ENCODE measurements at regions not wholly inside any gene's neighbourhood (a gene's known extent, or its start where the extent isn't known, plus 50 kb on each side); places are given as distances from the start of the nearest gene placed in this dataset.

DNA sequence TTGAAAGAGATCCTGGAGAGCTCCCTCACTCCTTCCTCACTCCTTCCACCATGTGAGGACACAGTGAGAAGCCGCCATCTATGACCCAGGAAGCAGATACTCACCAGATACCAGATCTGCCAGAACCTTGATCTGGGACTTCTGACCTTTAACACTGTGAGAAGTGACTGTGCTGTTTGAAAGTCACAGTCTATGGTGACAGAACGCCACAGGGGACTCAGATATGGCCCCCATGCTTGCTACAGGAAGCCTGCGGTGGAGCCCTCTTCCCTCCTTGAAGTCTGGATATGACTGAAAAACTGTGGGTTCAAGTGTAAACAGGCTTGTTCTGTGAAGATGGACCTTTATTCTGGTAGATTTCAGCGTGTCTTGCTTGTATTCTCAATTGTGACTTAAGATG, 297.8 kb downstream of the KLF6 start:
- no peak overlapping the region for H3K4me3 Mint-ChIP-seq
- H3K4me1 Mint-ChIP-seq (ENCODE audit: low read depth): peaks cover 11% of the 10 kb centered on the region
- H3K36me3 Mint-ChIP-seq: peaks cover 5% of the 10 kb centered on the region
- peaks cover 13% of the 10 kb centered on the region for H3K9me3 Mint-ChIP-seq (ENCODE audit: low read depth)
- H3K27me3 Mint-ChIP-seq: peaks cover 6% of the 10 kb centered on the region
- H3K27ac Mint-ChIP-seq: no peak overlapping the region

DNA sequence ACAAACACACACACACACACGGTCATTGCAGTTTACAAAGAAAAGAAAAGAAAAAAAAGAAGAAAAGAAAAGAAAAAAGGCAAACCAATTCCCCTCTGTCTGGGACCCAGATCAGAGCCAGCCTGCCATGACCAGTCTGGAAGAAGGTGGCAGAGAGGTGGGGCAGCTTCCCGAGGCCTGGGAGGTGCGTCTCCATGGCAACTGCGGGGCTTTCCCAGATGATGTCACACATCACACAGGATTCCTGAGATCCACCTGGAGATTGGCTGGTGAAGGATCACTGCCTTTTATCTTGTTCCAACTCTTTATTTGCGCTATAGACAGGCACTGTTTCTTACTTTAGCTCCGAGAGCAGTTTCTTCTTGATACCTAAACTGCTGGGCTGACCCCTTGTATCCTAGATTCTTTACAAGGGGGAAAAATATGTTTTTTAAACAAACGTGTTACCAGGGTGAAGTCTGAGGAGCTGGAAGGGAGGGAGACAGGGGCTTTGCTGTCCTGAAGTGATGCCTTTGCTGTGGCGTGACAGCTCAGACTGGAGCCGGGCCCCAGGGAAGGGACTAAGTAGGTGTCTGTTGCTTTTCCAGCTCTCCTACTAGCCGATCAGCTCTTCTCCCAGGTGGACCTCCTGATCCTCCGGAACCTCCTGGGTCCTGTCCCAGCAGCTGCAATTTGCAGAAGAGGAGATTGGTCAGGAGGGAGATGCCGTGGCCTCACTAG, 298.5 kb downstream of the KLF6 start:
- Mint-ChIP-seq H3K36me3 (peaks cover 5% of the 10 kb centered on the region), H3K4me1 (ENCODE audit: low read depth) (peaks cover 11% of the 10 kb centered on the region), H3K9me3 (ENCODE audit: low read depth) (peaks cover 13% of the 10 kb centered on the region), H3K27me3 (peaks cover 6% of the 10 kb centered on the region), H3K27ac (no peak overlapping the region), H3K4me3 (no peak overlapping the region)

DNA sequence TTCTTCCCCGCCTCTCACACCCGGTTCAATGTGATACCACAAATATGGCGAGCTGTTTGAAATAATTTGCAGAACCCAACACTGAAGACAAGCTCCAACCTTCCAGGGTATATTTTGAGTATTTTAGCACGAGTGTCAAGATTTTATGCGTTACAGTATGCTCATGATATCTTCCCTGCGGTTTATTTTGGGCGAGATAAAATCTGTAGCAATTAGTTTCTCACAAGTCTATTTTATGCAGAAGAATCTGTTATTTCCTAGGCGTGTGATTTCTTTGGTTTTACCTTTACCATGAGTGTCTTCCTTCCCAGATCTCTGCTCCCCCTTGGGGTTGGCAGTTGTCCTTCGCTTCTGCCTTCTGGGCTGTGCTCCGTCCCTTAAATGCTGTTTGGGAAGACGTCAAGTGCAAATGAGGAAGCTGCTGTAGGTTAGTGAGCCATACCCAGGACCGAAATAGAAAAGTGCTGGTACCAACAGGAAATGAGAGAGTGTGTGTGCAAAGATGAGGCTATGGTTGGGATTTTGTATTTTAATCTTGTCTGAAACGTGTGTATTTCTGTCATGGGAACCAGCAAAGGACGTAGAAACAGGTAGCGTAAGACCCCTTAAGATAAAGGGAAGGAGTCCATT, 299.8 kb downstream of the KLF6 start:
- H3K36me3 Mint-ChIP-seq: peaks cover 5% of the 10 kb centered on the region
- peaks cover 11% of the 10 kb centered on the region for H3K4me1 Mint-ChIP-seq (ENCODE audit: low read depth)
- H3K4me3 Mint-ChIP-seq: peak overlapping the region; percentile 3
- no peak overlapping the region for H3K27ac Mint-ChIP-seq
- peaks cover 11% of the 10 kb centered on the region for H3K9me3 Mint-ChIP-seq (ENCODE audit: low read depth)
- peaks cover 6% of the 10 kb centered on the region for H3K27me3 Mint-ChIP-seq

DNA sequence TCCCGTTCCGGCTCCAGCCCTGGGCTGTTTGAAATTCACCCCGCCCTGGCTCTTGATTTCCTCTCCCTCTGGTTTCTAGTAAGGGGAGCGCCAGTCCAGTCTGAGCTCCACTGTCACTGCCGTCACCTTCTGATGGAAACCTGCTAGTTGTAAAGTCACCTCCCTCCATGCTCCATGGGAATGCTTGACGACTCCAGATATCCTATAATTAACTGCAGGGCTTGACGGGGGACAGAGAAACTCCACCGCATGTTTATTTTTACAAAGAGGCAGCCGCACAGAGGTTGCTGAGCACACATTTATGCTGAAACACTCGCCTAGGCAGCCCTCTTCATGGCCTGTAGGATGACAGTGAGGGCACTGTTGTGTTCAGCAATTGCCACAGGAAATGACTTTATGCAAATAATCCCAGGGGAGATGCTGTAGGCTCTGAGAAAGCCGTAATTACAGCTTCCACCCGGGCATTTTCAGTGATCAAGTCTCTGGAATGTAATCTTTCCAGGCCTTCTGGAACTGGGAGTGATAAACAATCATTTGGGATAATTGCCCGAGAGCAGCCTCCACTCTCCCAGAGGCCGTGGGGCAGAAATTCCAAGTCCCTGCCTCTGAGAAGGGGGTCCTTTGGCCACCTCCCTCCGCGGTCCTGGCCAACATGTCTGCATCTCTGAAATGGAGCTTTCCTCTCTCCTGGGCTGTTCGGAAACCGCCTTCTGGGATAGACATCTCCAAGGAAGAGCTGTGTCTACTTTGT, 300.5 kb downstream of the KLF6 start:
- Mint-ChIP-seq H3K27me3 (peaks cover 6% of the 10 kb centered on the region), H3K4me3 (no peak overlapping the region), H3K36me3 (peaks cover 2% of the 10 kb centered on the region), H3K4me1 (ENCODE audit: low read depth) (peaks cover 11% of the 10 kb centered on the region), H3K9me3 (ENCODE audit: low read depth) (peaks cover 7% of the 10 kb centered on the region), H3K27ac (no peak overlapping the region)

DNA sequence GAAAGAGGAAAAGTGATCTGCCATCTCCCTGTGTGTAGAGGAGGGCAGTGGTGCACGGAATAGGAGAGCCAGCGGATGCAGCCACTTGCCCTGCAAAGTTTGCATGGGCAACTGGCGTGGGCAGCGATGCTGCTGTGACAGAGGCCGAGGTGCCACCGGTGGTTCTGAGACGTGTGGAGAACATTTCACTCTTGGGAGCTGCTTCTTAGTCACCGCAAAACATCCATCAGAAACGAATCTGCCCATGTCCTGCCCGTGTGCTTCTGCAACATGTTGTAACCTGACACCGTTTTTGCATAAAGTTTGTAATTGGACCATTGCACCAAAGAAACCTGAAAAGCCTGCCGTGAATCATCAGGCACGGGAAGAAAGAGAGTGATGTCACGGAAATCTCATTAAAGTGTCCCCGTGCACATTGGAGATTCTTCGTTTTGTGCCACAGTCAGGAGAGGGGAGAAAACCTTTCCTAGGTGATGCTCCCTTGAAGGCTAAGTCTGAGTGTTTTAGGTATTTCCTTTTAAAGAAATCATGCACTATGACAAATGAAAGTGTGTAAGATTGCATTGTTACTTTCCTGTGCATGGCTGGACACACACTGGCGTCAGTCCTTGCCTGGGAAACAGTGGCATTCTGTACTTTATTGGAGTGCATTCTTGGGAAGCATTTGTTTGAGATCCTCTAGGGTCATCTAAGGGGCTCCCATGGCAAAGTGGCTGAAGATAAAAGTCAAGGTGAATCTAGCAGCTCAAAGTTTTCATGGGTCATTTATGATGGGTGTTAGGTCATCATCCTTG, 302.6 kb downstream of the KLF6 start:
- no peaks in the 10 kb centered on the region for H3K36me3 Mint-ChIP-seq
- no peak overlapping the region for H3K4me3 Mint-ChIP-seq
- no peaks in the 10 kb centered on the region for H3K9me3 Mint-ChIP-seq (ENCODE audit: low read depth)
- peaks cover 6% of the 10 kb centered on the region for H3K27me3 Mint-ChIP-seq
- peaks cover 13% of the 10 kb centered on the region for H3K4me1 Mint-ChIP-seq (ENCODE audit: low read depth)
- H3K27ac Mint-ChIP-seq: no peak overlapping the region

DNA sequence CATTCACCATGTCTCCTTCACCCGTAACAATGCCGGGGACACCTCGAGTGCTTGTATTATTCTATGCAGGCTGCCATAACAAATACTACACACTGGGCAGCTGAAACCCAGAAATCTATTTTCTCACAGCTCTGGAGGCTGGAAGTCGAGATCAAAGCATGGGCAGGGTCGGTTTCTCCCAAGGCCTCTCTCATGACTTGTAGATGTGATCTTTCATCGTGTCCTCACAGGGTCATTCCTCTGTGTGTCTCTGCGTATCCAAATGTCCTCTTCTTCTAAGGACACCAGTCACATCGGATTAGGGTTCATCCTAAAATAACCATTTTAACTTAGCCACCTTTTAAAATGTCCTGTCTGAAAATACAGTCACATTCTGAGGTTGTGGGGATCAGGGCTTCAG, 303.5 kb downstream of the KLF6 start:
- no peak overlapping the region for H3K27ac Mint-ChIP-seq
- H3K36me3 Mint-ChIP-seq: no peaks in the 10 kb centered on the region
- no peak overlapping the region for H3K4me3 Mint-ChIP-seq
- H3K27me3 Mint-ChIP-seq: peaks cover 6% of the 10 kb centered on the region
- H3K4me1 Mint-ChIP-seq (ENCODE audit: low read depth): peaks cover 13% of the 10 kb centered on the region
- no peaks in the 10 kb centered on the region for H3K9me3 Mint-ChIP-seq (ENCODE audit: low read depth)

DNA sequence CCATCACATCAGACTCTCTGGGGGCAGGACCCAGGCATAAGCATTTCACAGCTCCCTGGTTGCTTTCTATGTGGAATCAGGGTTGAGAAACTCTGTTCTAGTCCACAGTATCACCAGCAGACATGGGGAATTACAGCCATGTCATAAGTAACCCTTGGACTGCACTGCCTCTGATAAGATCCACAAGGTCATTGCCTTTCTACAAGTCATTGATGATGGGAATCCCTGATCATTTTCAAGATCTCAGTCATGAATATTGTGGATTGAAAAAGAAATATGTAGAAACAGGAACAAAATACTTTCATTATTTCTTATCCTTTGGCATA, 304.1 kb downstream of the KLF6 start:
- H3K9me3 Mint-ChIP-seq (ENCODE audit: low read depth): no peaks in the 10 kb centered on the region
- H3K27me3 Mint-ChIP-seq: peaks cover 6% of the 10 kb centered on the region
- no peak overlapping the region for H3K27ac Mint-ChIP-seq
- H3K4me1 Mint-ChIP-seq (ENCODE audit: low read depth): peaks cover 13% of the 10 kb centered on the region
- H3K36me3 Mint-ChIP-seq: no peaks in the 10 kb centered on the region
- H3K4me3 Mint-ChIP-seq: no peak overlapping the region

DNA sequence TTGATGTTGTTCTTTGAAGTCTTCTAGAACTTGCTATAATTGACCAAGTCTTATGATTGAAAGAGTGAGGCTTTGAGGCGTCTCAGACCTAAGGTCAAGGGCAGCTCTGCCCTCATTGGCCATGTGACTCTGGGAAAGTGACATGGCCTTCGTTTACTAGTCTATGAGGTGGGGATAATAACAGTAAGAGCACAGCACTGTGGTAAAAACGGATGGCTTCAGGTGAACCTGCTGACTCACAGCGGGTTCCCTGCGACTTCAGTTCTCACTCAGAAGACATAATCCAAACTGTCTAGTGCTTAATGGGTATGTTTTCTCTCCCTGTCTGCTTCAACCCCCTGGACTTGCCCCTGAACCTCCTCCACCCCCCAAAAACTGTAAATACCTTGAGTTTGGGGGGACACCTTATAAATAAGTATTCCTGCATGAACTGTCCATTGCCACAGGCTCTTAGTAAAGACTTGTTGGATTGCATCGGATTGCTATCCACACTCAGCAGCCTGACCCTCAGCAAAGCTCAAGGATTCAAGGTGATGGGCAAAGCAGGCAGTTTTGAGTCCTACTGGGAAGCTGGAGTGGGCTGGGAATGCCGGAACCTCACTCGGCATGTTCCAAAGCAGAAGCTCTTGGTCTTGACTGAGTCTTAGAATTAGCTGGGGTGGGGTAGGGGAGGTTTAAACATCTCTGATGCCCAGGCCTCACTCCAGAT, 304.6 kb downstream of the KLF6 start:
- no peak overlapping the region for H3K4me3 Mint-ChIP-seq
- no peaks in the 10 kb centered on the region for H3K9me3 Mint-ChIP-seq (ENCODE audit: low read depth)
- peaks cover 10% of the 10 kb centered on the region for H3K4me1 Mint-ChIP-seq (ENCODE audit: low read depth)
- H3K36me3 Mint-ChIP-seq: no peaks in the 10 kb centered on the region
- no peak overlapping the region for H3K27ac Mint-ChIP-seq
- H3K27me3 Mint-ChIP-seq: peaks cover 4% of the 10 kb centered on the region

DNA sequence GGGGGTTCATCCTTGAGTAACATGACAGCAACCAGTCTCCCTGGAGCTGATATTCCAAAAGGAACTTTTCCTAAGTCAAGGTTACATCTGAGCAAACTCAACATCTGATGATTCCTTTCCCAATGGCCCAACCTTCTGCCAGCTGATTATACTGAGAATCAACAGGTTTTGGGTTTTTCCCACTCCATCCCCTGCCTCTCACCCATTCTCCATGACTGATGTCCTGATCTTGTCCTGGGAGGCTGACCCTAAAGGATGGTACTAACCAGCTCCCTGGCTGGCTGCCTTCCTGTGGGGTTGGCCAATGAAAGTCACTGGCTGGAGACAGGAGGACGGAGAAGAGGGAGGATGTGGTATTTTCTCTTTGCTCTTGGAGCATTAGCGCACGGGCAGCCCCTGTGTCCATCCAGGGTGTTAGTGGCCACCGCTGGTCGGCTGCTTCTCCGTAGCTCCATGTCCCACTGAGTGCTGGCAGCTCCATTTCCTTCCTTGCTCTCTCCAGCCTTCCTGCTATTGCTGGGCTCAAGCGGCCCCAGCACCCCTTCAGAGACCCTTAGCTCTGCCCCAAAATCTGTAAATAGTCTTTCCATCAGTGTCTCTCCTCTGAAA, 306.2 kb upstream of the PITRM1 start:
- Mint-ChIP-seq H3K27me3 (no peaks in the 10 kb centered on the region), H3K4me1 (ENCODE audit: low read depth) (peaks cover 4% of the 10 kb centered on the region), H3K4me3 (no peak overlapping the region), H3K9me3 (ENCODE audit: low read depth) (no peaks in the 10 kb centered on the region), H3K36me3 (no peaks in the 10 kb centered on the region), H3K27ac (no peak overlapping the region)

DNA sequence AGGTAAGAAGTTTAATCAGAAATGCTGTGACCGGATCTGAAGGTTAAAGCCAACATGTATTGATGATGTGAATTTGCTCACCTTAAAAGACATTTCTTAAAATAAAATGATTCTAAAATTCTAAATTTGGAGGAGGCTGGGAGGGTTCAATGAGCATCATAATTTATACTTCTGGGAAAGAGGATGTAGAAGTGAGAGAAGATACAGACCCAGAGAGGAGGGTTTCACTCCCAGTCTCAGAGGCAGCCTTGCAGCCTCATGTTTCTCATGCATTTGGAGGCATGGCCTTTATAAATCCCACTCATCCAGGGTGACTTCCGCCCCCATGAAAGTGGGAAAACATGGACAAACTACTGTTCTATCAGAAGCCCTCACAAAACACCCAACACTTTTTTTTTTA, 305.6 kb upstream of the PITRM1 start:
- Mint-ChIP-seq H3K27ac (no peak overlapping the region), H3K36me3 (no peaks in the 10 kb centered on the region), H3K27me3 (no peaks in the 10 kb centered on the region), H3K4me3 (no peak overlapping the region), H3K4me1 (ENCODE audit: low read depth) (peaks cover 8% of the 10 kb centered on the region), H3K9me3 (ENCODE audit: low read depth) (no peaks in the 10 kb centered on the region)

DNA sequence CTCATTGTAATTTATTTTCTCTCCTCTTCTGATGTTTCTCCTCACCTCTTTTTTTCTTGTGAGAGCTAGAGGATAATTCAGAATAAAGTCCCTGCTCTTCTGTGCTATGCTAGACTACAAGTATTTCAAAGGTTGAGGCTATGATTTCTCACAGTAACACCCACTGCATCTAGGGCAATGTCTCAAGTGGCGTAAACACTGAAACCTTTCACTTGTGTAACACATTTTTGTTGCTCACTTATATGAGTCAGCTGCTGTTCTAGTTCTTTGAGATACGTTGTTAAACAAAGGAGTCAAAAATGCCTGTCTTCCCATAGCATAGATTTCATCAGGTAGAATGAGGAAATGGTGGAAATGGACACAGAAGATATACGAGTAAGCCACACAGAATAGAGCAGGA, 305.1 kb upstream of the PITRM1 start:
- H3K27ac Mint-ChIP-seq: no peak overlapping the region

DNA sequence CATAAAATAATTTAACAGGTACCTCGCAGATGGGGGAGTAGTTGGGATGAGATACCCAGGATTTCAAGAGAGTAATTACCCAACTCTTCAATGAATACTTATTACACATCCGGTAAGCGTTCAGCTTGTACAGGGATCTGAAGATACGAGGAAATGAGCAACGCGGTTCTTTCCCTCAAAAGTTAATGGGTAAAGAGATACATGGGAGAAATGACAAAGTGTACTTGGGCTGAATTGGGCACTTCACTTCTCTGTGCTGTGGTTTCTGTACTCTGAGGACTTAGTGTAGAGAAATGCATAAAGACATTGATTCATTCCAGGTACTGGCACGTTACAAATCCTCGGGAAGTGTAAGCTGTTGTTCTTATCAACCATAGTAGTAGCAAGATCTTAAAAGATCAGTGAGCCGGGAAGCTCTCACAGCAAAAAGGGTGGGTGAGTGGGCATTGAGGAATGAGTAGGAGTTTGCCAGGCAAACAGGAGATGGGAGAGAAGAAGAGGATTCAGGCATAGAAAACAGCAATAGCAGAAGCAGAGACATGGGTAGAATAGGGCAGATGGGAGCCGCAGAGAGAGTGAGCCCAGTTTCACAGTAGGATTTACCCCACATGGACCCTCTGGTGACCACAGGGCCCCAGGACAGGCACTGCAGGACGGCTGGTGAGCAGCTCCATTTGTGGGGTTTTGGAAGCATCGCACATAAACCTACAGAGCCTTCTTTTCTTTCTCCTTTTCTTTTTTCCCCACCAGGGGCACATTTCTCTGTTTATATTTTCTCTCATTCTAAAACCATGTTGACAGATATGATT, 304.3 kb upstream of the PITRM1 start:
- Mint-ChIP-seq H3K27ac (no peak overlapping the region), H3K27me3 (peaks cover 3% of the 10 kb centered on the region), H3K9me3 (ENCODE audit: low read depth) (no peaks in the 10 kb centered on the region), H3K36me3 (no peaks in the 10 kb centered on the region), H3K4me1 (ENCODE audit: low read depth) (peaks cover 19% of the 10 kb centered on the region), H3K4me3 (no peak overlapping the region)

More for the DNA sequence above, 305.1 kb upstream of the PITRM1 start:
- no peak overlapping the region for H3K4me3 Mint-ChIP-seq
- H3K4me1 Mint-ChIP-seq (ENCODE audit: low read depth): peaks cover 12% of the 10 kb centered on the region
- peaks cover 2% of the 10 kb centered on the region for H3K27me3 Mint-ChIP-seq
- H3K9me3 Mint-ChIP-seq (ENCODE audit: low read depth): no peaks in the 10 kb centered on the region
- no peaks in the 10 kb centered on the region for H3K36me3 Mint-ChIP-seq

DNA sequence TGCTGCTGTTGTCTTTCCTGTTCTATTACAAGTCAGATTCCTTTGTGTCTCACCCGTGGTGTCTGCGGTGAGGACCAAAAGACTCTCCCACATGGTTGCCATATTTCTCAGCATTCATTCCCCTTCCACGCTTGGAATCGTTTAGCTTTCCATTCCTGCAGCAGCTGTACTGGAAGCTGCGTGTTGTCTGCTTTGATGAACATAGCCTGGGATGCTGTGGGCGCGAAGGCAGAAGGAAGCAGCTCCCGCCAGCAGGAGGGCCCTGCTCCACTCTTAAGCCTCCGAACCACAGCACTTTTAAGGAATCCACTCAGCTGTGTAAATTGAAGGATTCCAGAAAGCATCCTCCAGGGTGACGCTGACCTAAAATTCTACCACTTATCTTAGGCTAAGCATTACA, 303.6 kb upstream of the PITRM1 start:
- H3K27me3 Mint-ChIP-seq: peaks cover 3% of the 10 kb centered on the region
- no peaks in the 10 kb centered on the region for H3K36me3 Mint-ChIP-seq
- no peak overlapping the region for H3K4me3 Mint-ChIP-seq
- peaks cover 20% of the 10 kb centered on the region for H3K4me1 Mint-ChIP-seq (ENCODE audit: low read depth)
- no peak overlapping the region for H3K27ac Mint-ChIP-seq
- H3K9me3 Mint-ChIP-seq (ENCODE audit: low read depth): no peaks in the 10 kb centered on the region

Data from activated naive CD8-positive, alpha-beta T cell (primary cell).